GM18511 (cell line): ENCODE measurements at regions not wholly inside any gene's neighbourhood (a gene's known extent, or its start where the extent isn't known, plus 50 kb on each side); places are given as distances from the start of the nearest gene placed in this dataset.
"Not testable (repeated sequence)": the region's sequence is repeated elsewhere in the genome, so short reads cannot be mapped to it uniquely, and the experiment has no call there.

ENCODE experiments used
- ATAC-seq: cut with Tn5 transposase; IDR thresholded peaks from one replicate; pipeline ENCODE4 v1.9.1; 2021; ENCODE audit warnings: mild to moderate bottlenecking, moderate library complexity; ENCODE audit not compliant: unreplicated experiment

GRCh38 chr10:52477305-52477704, 163.2 kb downstream of the DKK1 start:
- no peak for ATAC-seq

GRCh38 chr10:52479567-52479966, 165.5 kb downstream of the DKK1 start:
- no peak for ATAC-seq

DNA sequence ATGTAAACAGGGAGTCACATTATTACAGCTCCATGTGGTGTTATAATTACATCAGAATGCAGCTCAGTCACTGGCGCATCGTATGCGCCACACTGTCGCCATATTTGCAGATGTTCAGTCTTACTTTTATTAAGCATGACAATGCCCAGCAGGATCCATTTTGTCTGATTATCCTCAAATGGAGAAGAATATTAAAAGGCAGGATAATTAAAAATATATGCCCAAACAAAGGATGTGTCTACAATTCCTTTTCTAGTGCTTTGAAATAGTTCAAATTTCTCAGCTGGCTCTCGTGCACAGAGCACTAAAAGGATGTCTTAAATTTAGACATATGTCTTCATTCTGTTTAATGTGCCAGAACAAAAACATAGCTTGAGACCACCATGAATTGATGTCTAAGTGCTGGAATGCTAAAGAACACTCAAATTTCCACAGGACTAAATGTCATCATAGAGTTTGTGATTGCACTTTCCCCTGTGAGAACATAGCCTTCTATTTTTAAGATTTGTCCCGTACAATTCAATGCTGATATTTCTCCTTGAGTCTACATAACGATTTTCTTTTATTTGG, 168.0 kb downstream of the DKK1 start:
- no peak for ATAC-seq

GRCh38 chr10:52483587-52483986, 169.5 kb downstream of the DKK1 start:
- ATAC-seq = peak; percentile 51

DNA sequence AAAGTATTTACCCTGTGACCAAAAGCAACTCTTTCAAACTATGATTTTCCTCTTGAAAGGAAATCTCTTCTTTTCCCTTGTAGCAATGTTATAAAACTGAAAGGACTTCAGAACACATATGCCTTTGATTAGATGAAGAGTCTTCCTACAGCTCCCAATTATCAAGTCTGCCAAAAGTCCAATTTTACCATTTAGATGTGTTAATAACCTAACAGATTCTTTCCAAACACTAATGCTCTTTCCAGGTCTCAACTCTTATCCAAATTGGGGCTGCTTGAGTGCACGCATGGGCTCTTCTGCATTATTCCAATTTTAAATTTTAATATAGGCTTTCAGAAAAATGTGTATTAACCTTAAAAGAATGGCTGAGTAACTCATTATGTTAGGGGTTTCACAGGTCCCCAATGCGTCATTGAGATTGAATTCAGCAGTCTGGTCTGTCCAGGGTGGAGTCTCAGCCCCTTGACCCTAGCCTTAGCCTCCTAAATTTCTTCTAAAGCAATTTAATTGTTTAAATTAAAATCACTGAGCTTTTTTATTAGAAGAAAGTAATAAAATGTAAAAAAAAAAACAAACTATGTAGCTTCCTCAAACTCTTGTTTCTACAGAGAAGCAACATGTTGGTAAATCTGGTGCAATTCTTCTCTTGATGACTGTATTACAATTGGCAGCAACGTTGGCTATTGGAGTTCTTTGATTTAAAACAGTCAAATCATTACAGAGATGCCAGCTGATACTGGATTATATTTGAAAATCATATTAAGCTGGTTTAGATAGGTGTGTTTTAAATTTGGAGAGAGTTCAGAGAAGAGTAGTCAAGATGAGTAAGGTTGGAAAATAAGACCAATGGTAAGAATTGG, 170.4 kb downstream of the DKK1 start:
- ATAC-seq = no peak

DNA sequence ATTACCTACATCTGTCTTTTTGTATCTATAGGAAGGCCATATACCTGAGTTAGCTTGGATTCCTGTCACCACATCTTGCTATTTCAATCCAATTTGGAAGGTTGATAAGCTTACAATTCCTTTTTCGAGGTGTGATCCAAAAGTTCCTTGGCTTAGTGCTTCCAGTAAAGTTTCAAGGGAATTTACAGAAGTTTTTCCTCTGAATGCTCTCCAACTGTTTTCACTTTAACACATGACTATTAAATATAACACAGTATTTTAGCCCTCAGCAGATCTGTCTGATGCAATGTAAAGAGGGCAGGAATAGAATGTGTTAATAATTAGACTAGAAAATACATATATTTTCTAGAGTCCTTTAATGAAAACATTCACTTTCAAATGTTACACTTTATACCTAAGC, 171.4 kb downstream of the DKK1 start:
- no peak for ATAC-seq

DNA sequence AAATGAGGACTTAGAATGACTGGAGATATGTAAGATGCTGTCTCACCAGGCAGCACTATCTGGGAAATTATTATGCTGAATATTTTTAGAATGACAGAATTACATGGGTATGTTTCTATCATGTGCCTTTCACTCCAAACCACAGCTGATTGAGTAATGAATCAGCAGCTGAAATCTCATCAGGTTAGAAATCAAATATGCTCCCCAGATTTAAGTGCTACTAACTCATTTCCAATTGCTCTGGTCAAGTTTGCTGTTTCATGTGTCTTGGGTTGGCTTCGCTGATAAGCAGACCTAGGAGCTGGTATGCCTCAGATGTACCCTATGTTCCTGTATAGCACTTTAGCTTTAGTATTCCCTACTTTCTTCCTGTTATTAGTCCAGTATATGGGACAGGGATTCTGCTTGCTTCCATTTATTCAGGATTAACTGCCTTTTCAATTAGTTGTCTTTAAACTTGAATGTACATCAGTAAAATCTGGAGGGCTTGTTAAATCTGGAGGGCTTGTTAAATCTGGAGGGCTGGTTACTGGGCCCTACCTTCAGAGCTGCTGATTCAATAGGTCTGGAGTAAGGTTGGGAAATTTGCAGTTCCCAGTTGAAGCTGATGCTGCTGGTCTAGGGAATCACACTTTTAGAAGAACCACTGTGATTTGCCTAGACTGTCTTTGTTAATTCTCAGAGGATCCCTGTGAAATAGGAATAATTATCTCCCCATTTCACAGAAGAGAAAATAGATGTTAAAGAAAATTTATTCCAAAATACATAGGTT, 172.9 kb downstream of the DKK1 start:
- ATAC-seq = no peak

GRCh38 chr10:52488606-52489485, 174.8 kb downstream of the DKK1 start:
- ATAC-seq = peak; percentile 65

DNA sequence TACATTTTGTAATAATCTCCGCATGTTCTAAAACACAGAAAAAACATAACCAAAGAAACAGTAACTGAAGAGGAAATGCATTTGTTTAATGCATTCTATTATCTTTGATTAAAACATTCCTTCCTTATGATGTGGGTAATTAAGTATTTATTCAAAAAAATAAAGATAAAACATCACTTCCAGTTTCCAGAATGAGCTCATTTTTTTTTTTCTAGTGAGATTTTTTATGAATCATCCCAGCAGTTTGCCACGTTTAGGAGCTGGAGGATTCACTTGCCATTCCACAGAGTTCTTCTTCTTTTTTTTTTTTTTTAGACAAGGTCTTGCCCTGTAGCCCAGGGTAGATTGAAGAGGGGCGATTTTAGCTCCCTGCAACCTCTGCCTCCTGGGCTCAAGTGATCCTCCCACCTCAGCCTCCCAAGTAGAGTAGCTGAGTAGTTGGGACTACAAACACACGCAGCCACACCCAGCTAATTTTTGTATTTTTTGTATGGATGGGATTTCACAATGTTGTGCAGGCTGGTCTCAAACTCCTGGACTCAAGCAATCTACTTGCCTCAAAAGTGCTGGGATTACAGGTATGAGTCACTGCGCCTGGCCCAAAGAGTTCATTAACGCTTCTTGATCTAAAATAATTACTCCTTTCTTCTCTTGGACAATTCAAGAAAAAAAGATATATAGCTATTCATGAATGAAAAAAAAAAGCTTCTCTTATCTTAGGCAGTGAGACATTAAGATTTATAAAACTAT, 177.3 kb downstream of the DKK1 start:
- no peak for ATAC-seq

DNA sequence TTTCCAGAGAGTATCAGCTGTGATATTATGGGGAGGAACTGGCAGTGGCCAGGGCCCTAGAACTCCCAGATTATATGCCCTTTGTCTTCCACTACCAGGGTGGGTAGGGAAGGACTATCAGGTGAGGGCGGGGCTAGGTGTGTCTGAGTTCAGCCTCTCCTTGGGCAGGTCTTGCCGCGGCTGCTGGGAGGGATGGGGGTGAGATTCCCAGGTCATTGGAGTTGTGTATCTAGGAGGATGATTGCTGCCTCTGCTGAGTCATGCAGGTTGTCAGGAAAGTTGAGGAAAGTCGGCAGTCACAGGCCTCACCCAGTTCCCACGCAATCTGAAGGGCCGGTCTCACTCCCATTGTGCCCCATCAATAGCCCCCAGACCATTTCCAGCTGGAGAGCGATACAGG, 185.2 kb downstream of the DKK1 start:
- no peak for ATAC-seq

GRCh38 chr10:52500476-52500875, 186.4 kb downstream of the DKK1 start:
- ATAC-seq = no peak

- no peak for ATAC-seq
Measured at GRCh38 chr10:52502237-52502636, 188.2 kb downstream of the DKK1 start.

- not testable (repeated sequence) for ATAC-seq
Measured at GRCh38 chr10:52505341-52505740, 191.3 kb downstream of the DKK1 start.

DNA sequence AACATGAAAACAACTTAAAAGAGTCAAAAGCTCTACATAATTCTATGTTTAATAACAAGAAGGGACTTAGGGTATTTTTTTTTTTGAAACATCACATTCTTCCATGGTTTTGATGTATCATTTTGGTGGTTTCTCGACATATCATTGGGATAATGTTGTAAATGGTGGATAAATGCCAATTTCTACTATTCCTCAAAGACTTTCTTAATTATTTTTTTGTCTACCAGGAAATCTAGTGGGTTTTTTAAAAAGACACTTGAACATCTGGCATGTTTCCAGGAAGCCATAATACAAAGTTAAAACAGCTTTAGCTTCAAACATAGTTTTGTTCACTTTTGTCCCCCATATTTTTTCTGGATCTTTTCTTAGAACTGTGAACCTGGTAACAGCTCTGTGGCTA, 200.4 kb downstream of the DKK1 start:
- no peak for ATAC-seq

- ATAC-seq = no peak
Measured at GRCh38 chr10:52517012-52517411, 202.9 kb downstream of the DKK1 start.

GRCh38 chr10:52523696-52524095, 209.6 kb downstream of the DKK1 start:
- ATAC-seq = no peak

DNA sequence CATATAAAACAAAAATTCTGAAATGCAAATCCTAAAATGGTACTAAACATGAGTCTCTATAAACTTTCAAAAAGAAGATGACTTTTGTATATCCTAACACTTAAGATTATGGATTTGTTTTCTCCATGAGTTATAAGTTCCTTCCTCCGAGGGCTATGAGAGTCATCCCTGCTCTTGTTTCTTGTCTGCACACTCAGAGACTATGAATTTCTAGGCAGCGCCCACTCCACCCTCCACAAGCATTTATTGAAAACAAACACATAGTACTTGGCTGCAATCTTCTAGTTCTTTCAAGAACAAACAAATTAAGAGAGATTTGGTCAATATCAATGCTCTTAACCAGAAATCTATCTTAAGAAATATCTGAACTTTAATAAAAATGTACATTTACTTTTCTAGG, 211.7 kb downstream of the DKK1 start:
- no peak for ATAC-seq

- ATAC-seq = no peak
Measured at GRCh38 chr10:52526251-52526823, 212.3 kb downstream of the DKK1 start.

DNA sequence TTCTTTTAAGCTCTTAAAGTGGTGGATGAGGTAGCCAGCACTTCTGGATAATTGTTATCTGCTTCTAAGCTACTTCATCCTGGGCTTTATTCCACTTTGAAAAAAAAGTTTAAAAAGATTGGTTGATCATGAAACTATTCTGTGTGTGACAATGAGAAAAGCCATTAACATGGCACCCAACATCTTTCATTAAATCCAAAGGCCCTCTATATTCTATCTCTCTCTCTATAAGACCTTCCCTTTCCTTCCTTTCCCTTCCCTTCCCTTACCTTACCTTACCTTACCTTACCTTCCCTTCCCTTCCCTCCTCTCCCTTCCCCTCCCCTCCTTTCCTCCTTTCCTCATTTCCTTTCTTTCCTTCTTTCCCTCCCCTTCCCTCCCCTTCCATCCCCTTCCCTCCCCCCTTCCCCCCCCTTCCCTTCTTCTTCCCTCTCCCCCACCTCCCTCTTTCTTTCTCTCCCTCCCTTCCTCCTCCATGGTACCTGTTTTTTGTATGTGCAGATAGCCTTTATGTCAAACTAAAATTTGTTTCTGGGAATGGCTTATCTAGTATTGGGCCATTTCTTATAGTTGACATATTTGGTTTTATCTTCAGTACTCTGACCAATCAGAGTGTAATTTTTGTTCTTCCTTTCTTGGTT, 218.7 kb downstream of the DKK1 start:
- ATAC-seq = no peak
